ENCODE measurements at regions not wholly inside any gene's neighbourhood (a gene's known extent, or its start where the extent isn't known, plus 50 kb on each side); places are given as distances from the start of the nearest gene placed in this dataset.

DNA sequence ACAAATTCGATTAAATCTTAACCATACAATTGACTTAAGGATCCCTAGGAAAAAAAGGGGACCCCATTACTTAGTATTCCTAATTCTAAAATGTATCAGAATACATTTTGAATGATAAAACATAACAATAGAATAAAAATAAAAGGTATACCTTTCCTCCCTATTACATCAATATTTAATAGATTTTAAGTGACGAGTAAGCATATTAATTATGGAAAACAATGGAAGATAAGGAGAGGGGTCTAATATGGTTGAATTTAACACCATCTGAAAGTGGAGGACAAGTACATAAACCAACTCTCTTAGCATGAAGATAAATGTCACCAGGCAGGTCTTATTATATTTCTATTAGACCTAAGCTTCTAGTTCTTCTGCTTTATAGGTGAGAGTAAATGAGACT, 232.1 kb downstream of the HAO1 start:
- TF ChIP-seq EZH2 (IDR thresholded peaks at IDR 0.05; ENCODE audit: borderline replicate concordance, low read length): no peak
- TF ChIP-seq, protein P1, sequence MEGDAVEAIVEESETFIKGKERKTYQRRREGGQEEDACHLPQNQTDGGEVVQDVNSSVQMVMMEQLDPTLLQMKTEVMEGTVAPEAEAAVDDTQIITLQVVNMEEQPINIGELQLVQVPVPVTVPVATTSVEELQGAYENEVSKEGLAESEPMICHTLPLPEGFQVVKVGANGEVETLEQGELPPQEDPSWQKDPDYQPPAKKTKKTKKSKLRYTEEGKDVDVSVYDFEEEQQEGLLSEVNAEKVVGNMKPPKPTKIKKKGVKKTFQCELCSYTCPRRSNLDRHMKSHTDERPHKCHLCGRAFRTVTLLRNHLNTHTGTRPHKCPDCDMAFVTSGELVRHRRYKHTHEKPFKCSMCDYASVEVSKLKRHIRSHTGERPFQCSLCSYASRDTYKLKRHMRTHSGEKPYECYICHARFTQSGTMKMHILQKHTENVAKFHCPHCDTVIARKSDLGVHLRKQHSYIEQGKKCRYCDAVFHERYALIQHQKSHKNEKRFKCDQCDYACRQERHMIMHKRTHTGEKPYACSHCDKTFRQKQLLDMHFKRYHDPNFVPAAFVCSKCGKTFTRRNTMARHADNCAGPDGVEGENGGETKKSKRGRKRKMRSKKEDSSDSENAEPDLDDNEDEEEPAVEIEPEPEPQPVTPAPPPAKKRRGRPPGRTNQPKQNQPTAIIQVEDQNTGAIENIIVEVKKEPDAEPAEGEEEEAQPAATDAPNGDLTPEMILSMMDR (conservative IDR thresholded peaks at IDR 0.05 in 1 of 2, IDR thresholded peaks at IDR 0.05 in 1 of 2; ENCODE audit: extremely low read depth in 1 of 2, insufficient read depth in 1 of 2, low read depth in 1 of 2, low read length in 2 of 2): no peak

Measured in mammary epithelial cell (primary cell).